GM12892 (cell line): ENCODE measurements at regions not wholly inside any gene's neighbourhood (a gene's known extent, or its start where the extent isn't known, plus 50 kb on each side); places are given as distances from the start of the nearest gene placed in this dataset.

ENCODE experiments used
- POLR2A ChIP-seq: IDR thresholded peaks from 2 replicates; pipeline ENCODE4 v1.6.1; 2011; ENCODE audit warnings: low read depth, low read length, control low read depth
- POLR2AphosphoS5 ChIP-seq: IDR thresholded peaks from 2 replicates; pipeline ENCODE4 v1.6.1; 2011; ENCODE audit warnings: low read depth, low read length, control low read depth
- TAF1 ChIP-seq: IDR thresholded peaks from 2 replicates; pipeline ENCODE4 v1.6.1; 2011; ENCODE audit warnings: low read depth, mild to moderate bottlenecking, control low read depth, low read length, borderline replicate concordance

GRCh38 chr2:65504201-65504600, 71.8 kb upstream of the SPRED2 start:
- TF ChIP-seq POLR2A (no peak), POLR2AphosphoS5 (no peak), TAF1 (no peak)
